SU-DHL-6 (cell line): ENCODE measurements at regions not wholly inside any gene's neighbourhood (a gene's known extent, or its start where the extent isn't known, plus 50 kb on each side); places are given as distances from the start of the nearest gene placed in this dataset.

Source experiments
- H2AFZ ChIP-seq: fragments of 200-600 bp; sonication (generic); 2 replicates; pipeline ENCODE4 v1.6.1; 2014; ENCODE audit warnings: low read depth, mild to moderate bottlenecking, moderate library complexity, mixed read lengths, antibody characterized with exemption, low read length; ENCODE audit not compliant: severe bottlenecking
- H3F3A ChIP-seq: fragments of 200-600 bp; shearing (Covaris generic); 2 replicates; pipeline ENCODE4 v1.6.0; 2016; ENCODE audit warnings: antibody characterized with exemption, mild to moderate bottlenecking; ENCODE audit not compliant: insufficient read depth
- H3K27ac ChIP-seq: fragments of 200-600 bp; sonication (generic); 2 replicates; pipeline ENCODE4 v1.5.1; 2016; ENCODE audit warnings: low read depth, mild to moderate bottlenecking, low read length, moderate library complexity, mixed read lengths
- H3K27me3 ChIP-seq: fragments of 200-600 bp; sonication (generic), shearing (Covaris generic); 2 replicates; pipeline ENCODE4 v1.6.0; 2014; ENCODE audit warnings: mild to moderate bottlenecking, low read length
- H3K36me3 ChIP-seq: fragments of 200-600 bp; sonication (generic); 2 replicates; pipeline ENCODE4 v1.6.1; 2014; ENCODE audit warnings: mild to moderate bottlenecking, low read length, mixed read lengths
- H3K4me2 ChIP-seq: fragments of 300-600, 200-600 bp; shearing (Covaris generic), sonication (generic); 2 replicates; pipeline ENCODE4 v1.6.0; 2014; ENCODE audit warnings: low read length, low read depth, mild to moderate bottlenecking; ENCODE audit not compliant: poor library complexity, severe bottlenecking
- H3K4me3 ChIP-seq: fragments of 200-600 bp; sonication (generic); 2 replicates; pipeline ENCODE4 v1.5.1; 2014; ENCODE audit warnings: antibody characterized with exemption, low read length, mild to moderate bottlenecking, mixed read lengths; ENCODE audit not compliant: insufficient read depth, poor library complexity, severe bottlenecking
- H3K79me2 ChIP-seq: fragments of 200-600 bp; sonication (generic); 2 replicates; pipeline ENCODE4 v1.6.1; 2014; ENCODE audit warnings: mild to moderate bottlenecking, low read length, moderate library complexity; ENCODE audit not compliant: insufficient read depth
- H3K9ac ChIP-seq: fragments of 200-600 bp; sonication (generic); 2 replicates; pipeline ENCODE4 v1.7.0; 2014; ENCODE audit warnings: mild to moderate bottlenecking, low read length
- H3K9me2 ChIP-seq: fragments of 200-600 bp; sonication (generic); replicated peaks from 2 replicates; pipeline ENCODE4 v1.6.1; 2014; ENCODE audit warnings: low read length; ENCODE audit not compliant: insufficient read depth
- H3K9me3 ChIP-seq: fragments of 200-600 bp; sonication (generic); 2 replicates; pipeline ENCODE4 v1.6.1; 2014; ENCODE audit warnings: low read length, mixed read lengths; ENCODE audit not compliant: insufficient read depth
- H4K20me1 ChIP-seq: fragments of 200-600 bp; sonication (generic); 2 replicates; pipeline ENCODE4 v1.6.1; 2014; ENCODE audit warnings: low read depth, mild to moderate bottlenecking, antibody characterized with exemption, low read length, moderate library complexity, mixed read lengths
- CTCF ChIP-seq: fragments of 200-600 bp; sonication (generic); IDR thresholded peaks from one replicate; pipeline ENCODE4 v1.5.1; 2017; ENCODE audit warnings: antibody characterized with exemption, mild to moderate bottlenecking, low read length, moderate library complexity; ENCODE audit not compliant: insufficient read depth, poor library complexity, severe bottlenecking
- EZH2phosphoT487 ChIP-seq: fragments of 200-600 bp; sonication (generic), shearing (Covaris generic); conservative IDR thresholded peaks from 2 replicates; pipeline ENCODE4 v1.6.1; 2018; ENCODE audit warnings: mild to moderate bottlenecking, antibody characterized with exemption, low read length, moderate library complexity, mixed read lengths

GRCh38 chr15:79204886-79205675 lies 77.4 kb upstream of the ANKRD34C start:
- Histone ChIP-seq H3K9me2 (no peaks in the 10 kb centered on the region), H3K9ac (no peak overlapping the region)

GRCh38 chr15:79198461-79198860 lies 84.1 kb upstream of the ANKRD34C start:
- H3K9me2 ChIP-seq: no peaks in the 10 kb centered on the region
- no peaks in the 10 kb centered on the region for H3F3A ChIP-seq
- no peaks in the 10 kb centered on the region for H4K20me1 ChIP-seq
- H3K27ac ChIP-seq: no peak overlapping the region
- no peaks in the 10 kb centered on the region for H3K9me3 ChIP-seq
- H3K9ac ChIP-seq: no peak overlapping the region
- no peaks in the 10 kb centered on the region for H3K36me3 ChIP-seq
- TF ChIP-seq EZH2phosphoT487 (no peak), CTCF (no peak)
- H3K79me2 ChIP-seq: no peaks in the 10 kb centered on the region
- H3K4me3 ChIP-seq: no peak overlapping the region
- H2AFZ ChIP-seq: no peak overlapping the region
- H3K4me2 ChIP-seq: no peak overlapping the region
- H3K27me3 ChIP-seq: no peaks in the 10 kb centered on the region

More at GRCh38 chr15:79204886-79205675, 77.4 kb upstream of the ANKRD34C start:
- no peaks in the 10 kb centered on the region for H4K20me1 ChIP-seq
- no peak overlapping the region for H3K4me2 ChIP-seq
- TF ChIP-seq CTCF (no peak), EZH2phosphoT487 (no peak)
- H3K79me2 ChIP-seq: no peaks in the 10 kb centered on the region
- H3K27me3 ChIP-seq: no peaks in the 10 kb centered on the region
- no peak overlapping the region for H3K4me3 ChIP-seq
- no peaks in the 10 kb centered on the region for H3K36me3 ChIP-seq
- H3F3A ChIP-seq: no peaks in the 10 kb centered on the region
- H3K9me3 ChIP-seq: no peaks in the 10 kb centered on the region
- H2AFZ ChIP-seq: no peak overlapping the region
- no peak overlapping the region for H3K27ac ChIP-seq

DNA sequence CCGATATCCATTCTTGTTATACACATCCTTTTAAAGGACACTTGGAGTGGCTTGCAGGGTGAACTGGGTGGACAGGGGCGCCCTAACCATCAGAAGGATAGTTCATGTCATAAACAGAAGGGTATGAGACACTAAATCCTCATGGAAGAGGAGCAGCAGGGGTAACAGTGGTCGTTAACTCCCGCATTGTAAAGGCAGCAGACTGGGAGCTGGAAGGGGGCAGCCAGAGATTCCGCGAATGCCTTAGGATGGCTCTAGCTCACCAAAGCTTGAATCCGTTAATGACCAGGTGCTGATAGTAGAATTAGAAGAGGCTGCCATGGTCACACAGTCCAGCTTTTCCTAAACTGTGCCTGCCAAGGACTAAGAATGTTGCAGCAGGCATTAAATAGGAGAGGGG lies 85.2 kb upstream of the ANKRD34C start:
- Histone ChIP-seq H3K36me3 (no peaks in the 10 kb centered on the region), H3K27ac (no peak overlapping the region), H3K4me2 (no peak overlapping the region), H4K20me1 (no peaks in the 10 kb centered on the region), H3K9me3 (no peaks in the 10 kb centered on the region), H3F3A (no peaks in the 10 kb centered on the region), H3K79me2 (no peaks in the 10 kb centered on the region), H3K9ac (no peak overlapping the region), H2AFZ (no peak overlapping the region), H3K9me2 (no peaks in the 10 kb centered on the region), H3K27me3 (no peaks in the 10 kb centered on the region), H3K4me3 (no peak overlapping the region)
- no peak for TF ChIP-seq EZH2phosphoT487
- TF ChIP-seq CTCF: no peak
